Limb (tissue), 2 donors: ENCODE measurements at regions not wholly inside any gene's neighbourhood (a gene's known extent, or its start where the extent isn't known, plus 50 kb on each side); places are given as distances from the start of the nearest gene placed in this dataset.

Experiments
- DNase-seq, 2 donors: peaks; one replicate each; pipeline ENCODE4 v3.0.0-alpha.2; 2016; ENCODE audit errors: extremely low spot score in 2 of 2

- DNase-seq = no peak
Measured at GRCh38 chr13:64934569-64935362, 2295.4 kb downstream of the PCDH9 start.

- DNase-seq = no peak
Measured at GRCh38 chr13:64930636-64931035, 2299.5 kb downstream of the PCDH9 start.

- DNase-seq = no peak
Measured at GRCh38 chr13:64928696-64929499, 2301.2 kb downstream of the PCDH9 start.

DNA sequence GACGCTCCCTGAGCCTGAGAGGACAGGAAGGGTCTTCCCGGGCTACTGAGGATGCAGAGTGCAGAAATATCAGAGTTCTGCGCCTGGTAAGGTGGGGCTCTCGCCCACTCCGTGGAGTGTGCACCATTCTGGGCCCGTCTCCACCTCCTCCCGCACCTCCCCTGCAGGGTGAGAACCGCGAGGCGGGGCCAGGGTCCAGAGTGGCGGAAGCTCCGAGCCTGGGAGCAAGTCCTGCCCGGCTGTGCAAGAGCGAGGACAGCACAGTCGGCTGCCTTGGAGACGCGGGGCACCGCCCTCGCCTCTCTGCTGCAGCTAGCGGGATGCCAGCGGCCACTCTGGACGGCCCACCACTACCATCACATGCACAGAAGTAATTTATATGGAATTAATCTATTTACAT is 2304.4 kb downstream of the PCDH9 start:
- peak in 1 of 2 donors; percentile 16 for DNase-seq

DNA sequence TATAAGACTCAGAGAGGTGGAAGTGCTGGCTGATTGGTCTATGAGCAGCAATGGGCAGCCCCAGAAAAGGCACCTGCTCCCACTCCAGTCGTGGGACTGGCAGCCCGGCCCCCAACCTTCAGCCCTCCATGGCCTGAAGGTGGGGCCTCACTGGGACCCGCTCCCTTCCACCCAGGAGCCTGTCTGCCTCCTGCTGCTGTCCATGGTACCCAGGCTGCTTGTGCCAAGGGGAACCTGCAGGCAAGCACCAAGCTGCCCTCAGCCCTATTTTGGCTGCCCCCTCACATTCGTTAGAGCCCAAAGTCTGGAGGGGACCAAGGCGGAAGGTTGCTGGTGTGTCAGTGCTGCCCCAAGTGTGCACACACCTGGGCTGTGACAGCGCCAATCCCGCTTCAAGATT is 2304.9 kb downstream of the PCDH9 start:
- peak in 1 of 2 donors; percentile 41 for DNase-seq

GRCh38 chr13:64924401-64924800 is 2305.7 kb downstream of the PCDH9 start:
- DNase-seq = no peak

- no peak for DNase-seq
Measured at GRCh38 chr13:64917566-64917965, 2312.6 kb downstream of the PCDH9 start.

GRCh38 chr13:64912141-64912540 is 2318.0 kb downstream of the PCDH9 start:
- no peak for DNase-seq

DNA sequence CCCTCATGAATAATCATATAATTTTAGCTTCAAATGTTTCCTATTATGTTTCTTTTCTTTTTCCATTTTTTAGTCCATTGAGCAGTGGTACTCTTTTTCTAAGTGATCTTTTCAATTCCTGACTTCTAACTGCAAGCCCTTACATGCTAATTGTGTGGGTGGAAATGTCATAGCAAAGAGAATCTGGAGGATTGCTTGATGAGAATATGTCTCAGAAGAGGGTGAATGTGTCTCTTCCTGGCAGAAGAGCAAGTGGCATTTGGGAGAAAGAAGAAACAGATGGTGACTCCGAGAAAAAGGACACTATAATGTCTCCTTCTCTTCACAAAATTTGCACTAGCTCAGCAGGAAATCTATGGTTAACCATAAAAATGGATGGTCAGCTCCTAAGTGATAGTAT is 2320.0 kb downstream of the PCDH9 start:
- no peak for DNase-seq

GRCh38 chr13:64909184-64909583 is 2321.0 kb downstream of the PCDH9 start:
- DNase-seq = no peak

DNA sequence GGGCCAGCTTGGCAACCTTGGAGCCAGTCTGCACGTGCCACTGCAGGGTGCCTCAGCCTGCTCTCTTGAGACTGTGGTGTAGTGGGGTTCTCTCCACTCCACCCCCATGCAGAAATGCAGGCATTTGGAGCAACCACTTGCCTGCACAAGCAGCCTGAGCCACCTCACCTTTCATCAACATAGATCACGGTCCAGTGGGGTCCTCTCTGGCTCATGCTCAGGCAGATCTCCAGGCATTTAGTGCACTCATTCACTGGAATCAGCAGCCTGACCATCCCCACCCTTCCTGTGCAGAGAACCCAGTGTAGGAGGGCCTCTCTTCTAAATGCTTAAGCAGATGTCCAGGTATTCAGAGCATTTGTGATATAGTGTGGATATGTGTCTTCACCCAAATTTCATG is 2330.1 kb downstream of the PCDH9 start:
- no peak for DNase-seq

DNA sequence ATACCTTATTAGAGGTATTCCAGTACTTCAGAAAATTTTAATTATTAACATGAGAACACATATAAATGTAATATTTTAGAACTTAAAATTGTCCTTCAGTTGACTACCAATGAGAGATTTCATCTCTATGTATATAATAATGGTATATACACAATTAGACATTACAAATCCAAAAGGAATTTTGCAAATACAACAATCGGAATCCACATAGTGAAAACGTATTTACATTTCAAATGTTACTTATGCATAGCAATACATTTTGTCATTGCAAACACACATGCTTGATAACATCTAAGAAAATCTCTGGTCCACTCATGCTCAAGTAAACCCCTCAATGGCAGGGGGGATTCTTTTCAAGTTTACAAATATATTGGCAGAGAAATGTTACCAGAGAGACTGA is 2345.2 kb downstream of the PCDH9 start:
- no peak for DNase-seq

DNA sequence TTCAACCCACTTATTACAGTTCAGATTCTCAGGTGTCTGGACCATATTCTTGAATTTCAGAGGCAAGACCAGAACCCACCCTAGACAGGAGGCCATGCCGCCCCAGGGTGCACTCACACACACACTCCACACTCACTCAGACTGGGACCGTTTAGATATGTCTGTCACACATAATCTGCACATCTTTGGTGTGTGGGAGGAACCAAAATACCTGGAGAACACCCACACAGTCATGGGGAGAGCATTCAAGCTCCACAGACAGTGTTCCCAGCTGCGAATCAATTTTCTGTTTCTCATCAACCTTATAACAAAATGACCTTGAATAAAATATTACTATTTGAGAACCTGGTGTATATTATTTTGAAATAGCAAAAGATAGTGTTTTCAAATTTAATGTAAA is 2353.0 kb downstream of the PCDH9 start:
- DNase-seq = no peak

DNA sequence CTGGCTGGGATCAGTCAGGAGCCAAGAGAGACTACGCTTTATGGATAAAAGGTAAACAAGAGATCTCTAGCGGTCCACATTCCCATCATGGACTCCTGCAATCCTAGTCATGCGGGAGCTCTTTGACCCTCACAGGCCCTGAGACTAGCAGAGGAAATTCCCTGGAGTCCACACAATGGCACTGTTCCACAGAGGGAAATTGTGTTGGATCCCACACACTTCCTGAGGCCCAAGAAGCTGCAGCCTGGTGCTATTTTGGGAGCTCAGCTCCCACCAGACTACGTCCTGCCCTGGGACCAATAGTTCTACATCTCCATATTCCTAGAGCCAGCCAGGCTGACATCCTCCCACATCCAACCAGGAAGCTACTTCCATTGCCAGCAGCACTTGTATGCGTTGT is 2358.4 kb downstream of the PCDH9 start:
- no peak for DNase-seq

DNA sequence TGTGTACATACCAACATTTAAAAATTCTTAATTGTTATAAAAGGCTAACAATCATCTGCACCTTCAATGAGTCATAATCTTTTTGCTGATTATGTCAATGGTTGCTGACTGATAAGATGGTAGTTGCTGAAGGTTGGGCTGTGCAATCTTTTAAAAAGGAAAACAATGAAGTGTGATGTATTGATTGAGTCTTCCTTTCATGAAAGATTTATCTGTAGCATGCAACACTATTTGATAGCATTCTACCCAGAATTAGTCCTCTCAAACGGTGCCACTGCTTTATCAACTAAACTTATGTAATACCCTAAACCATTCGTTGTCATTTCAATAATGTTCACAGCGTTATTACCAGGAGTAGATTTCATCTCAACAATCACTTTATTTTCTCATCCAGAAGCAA is 2360.6 kb downstream of the PCDH9 start:
- DNase-seq = no peak

DNA sequence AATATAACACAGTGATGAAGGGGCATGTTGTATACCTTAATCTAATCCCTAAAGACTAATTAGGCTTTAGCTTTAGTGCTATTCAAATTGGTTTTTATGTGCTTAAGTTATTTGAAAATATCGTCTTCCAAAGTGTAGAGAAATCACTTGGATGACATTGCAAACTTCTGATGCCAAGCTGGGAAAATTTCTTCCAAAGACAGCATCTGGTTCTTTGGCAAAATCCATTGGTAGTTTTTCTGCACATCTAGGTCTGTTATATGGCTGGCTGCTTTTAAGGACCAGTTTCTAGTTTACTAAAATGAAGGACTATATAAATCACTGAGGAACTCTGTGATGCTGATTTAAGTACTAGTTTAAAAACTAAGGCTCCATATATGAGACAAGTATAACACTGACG is 2362.3 kb downstream of the PCDH9 start:
- no peak for DNase-seq

DNA sequence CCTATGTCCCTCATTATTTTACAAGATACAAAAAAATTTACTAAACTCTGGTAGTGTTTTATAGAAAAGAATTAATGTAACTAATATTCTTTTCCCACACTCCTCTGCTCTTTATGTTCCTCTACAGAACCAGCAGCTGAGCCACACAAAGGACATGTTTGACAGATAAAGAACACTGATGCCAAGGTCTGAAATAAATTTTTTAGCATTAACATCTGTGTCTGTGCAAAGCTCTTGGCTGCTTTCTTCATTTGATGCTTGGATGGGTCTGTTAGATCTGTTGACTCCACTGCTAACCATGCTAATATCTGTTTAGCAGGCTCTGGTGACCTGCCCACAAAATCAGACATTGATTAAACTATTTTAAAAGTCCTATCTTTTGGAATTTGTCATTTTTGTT is 2363.8 kb downstream of the PCDH9 start:
- DNase-seq = peak in 1 of 2 donors; percentile 19

GRCh38 chr13:64855506-64855905 is 2374.6 kb downstream of the PCDH9 start:
- peak; percentile 8 to 52 for DNase-seq

GRCh38 chr13:64850017-64850416 is 2380.1 kb downstream of the PCDH9 start:
- DNase-seq = no peak

DNA sequence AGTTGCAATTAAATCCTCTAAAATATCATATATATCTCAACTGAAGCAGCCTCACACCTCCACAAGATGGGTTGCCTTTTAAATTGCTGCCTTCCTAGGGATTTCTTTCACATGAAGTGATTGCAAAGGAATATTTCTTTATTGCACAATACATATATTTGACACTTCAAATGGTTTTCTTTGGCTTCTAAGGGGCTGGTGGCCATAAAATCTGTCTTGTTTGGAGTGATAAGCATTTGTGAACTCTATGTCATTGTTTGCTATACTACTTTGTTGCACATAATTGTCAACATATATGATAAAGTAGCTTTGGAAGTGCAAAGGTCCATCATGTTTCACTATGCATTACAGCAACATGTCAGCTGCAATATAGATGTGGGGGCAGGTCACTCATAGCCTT is 2380.9 kb downstream of the PCDH9 start:
- no peak for DNase-seq

- no peak for DNase-seq
Measured at GRCh38 chr13:64847767-64848166, 2382.4 kb downstream of the PCDH9 start.

DNA sequence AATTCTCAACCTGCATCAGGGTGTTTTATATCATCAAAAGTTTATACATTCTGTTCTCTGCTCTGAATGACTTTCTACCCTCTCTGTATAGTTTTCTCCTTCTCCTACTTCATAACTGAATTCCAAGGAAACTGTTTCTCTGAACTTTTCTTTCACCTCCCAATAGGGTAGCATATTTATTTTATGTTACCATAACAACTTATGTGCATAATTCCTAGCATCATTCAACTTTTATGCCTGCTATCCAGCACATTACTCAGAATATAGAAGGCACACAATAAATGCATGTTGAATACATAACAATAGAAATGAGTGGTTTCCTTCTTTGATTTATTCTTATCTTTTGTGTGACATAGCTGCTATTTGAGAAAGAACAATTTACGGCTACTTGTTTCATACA is 2385.0 kb downstream of the PCDH9 start:
- no peak for DNase-seq

DNA sequence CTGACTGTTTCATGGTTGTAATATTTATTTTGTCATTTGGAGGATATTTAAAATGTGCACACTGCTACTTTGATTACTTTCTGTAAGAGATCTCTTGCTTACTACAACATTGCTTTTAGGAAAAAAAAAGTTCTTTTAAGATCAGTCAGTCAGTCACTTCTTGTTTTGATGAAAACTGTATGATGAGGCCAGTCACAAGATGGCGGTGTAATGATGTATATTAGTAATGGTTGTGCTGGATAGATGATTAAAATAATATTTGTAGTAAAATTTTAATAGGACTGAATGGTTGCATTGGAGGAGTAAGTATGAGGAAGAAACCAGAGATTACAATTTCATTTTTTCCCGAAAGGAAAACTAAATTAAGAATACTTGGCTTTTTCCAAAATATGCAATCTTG is 2411.1 kb downstream of the PCDH9 start:
- no peak for DNase-seq
